ENCODE measurements at regions not wholly inside any gene's neighbourhood (a gene's known extent, or its start where the extent isn't known, plus 50 kb on each side); places are given as distances from the start of the nearest gene placed in this dataset.
"Not testable (repeated sequence)": the region's sequence is repeated elsewhere in the genome, so short reads cannot be mapped to it uniquely, and the experiment has no call there.

DNA sequence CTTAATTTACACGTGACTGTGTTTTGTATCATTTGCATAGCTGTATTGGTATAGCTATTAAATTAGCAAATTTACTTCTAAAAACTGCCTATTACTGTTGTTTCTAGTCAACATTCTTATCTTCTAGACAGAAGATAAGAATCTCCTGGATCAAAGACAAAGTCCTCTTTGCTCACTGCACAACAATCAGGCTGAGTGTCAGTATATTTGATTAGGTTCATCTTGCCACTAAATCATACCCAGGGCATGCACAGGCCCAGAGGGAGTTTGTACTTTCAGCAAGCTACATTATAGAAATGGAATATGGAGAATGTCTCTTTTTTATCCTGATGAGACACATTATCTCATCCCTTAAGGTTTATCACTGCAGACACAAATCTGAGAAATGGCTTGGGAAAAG lies 579.1 kb downstream of the SLCO4C1 start:
- WGBS, result no CpG with 5 or more reads among the region's 1 CpG
- H3K4me1 ChIP-seq (ENCODE audit: control insufficient read depth, insufficient read depth, low read depth, low read length), result no peaks in the 10 kb centered on the region
- H3K18ac ChIP-seq (ENCODE audit: low read depth in 1 of 2, low read length in 2 of 2), result no peak overlapping the region
- DNase-seq, result no peak
- H3K27me3 ChIP-seq (ENCODE audit: control insufficient read depth in 1 of 2, insufficient read depth in 1 of 2, low read length in 2 of 2), result no peaks in the 10 kb centered on the region
- no peak overlapping the region for H2AFZ ChIP-seq (ENCODE audit: low read depth, low read length)
- H3K4me2 ChIP-seq (ENCODE audit: low read length, poor library complexity, severe bottlenecking), result no peak overlapping the region
- H3K14ac ChIP-seq (ENCODE audit: low read length in 2 of 2), result no peak overlapping the region
- H4K91ac ChIP-seq (ENCODE audit: low read length), result no peak overlapping the region
- no peak overlapping the region for H4K8ac ChIP-seq (ENCODE audit: low read length)
- H2BK5ac ChIP-seq (ENCODE audit: low read depth, low read length, poor library complexity, severe bottlenecking), result no peak overlapping the region
- no peak overlapping the region for H3K9ac ChIP-seq (ENCODE audit: low read length)
- H3K36me3 ChIP-seq (ENCODE audit: control insufficient read depth in 1 of 2, insufficient read depth in 2 of 2, low read depth in 1 of 2, low read length in 2 of 2), result no peaks in the 10 kb centered on the region
- H2BK120ac ChIP-seq (ENCODE audit: low read depth, low read length), result no peak overlapping the region
- H3K9me3 ChIP-seq (ENCODE audit: control insufficient read depth, low read length), result no peaks in the 10 kb centered on the region
- H3K27ac ChIP-seq (ENCODE audit: low read length, poor library complexity, severe bottlenecking), result no peak overlapping the region
- H3K23ac ChIP-seq (ENCODE audit: low read length in 2 of 2), result no peak overlapping the region
- no peak overlapping the region for H3K4me3 ChIP-seq (ENCODE audit: insufficient read depth in 1 of 2, low read depth in 1 of 2, low read length in 2 of 2)
- no peaks in the 10 kb centered on the region for H3K79me1 ChIP-seq (replicated peaks; ENCODE audit: low read length, poor library complexity, severe bottlenecking)
- no peak overlapping the region for H2BK15ac ChIP-seq (ENCODE audit: low read depth, poor library complexity, severe bottlenecking)
- H3K4ac ChIP-seq (ENCODE audit: low read depth in 1 of 2, low read length in 2 of 2), result no peak overlapping the region
- H2AK5ac ChIP-seq (ENCODE audit: low read length, severe bottlenecking), result no peak overlapping the region
- H2BK12ac ChIP-seq (ENCODE audit: low read length in 2 of 2), result no peak overlapping the region

DNA sequence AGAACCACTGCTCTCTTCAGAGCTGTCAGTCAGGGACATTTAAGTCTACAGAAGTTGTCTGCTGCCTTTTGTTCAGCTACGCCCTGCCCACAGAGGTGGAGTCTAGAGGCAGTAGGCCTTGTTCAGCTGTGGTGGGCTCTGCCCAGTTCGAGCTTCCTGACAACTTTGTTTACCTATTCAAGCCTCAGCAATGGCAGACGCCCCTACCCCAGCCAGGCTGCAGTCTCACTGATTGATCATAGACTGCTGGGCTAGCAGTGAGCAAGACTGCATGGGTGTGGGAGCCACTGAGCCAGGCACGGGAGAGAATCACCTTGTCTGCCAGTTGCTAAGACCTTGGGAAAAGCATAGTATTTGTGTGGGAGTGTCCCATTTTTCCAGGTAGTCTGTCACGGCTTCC lies 580.3 kb downstream of the SLCO4C1 start:
- H3K4me3 ChIP-seq (ENCODE audit: insufficient read depth in 1 of 2, low read depth in 1 of 2, low read length in 2 of 2); H3K27me3 ChIP-seq (ENCODE audit: control insufficient read depth in 1 of 2, insufficient read depth in 1 of 2, low read length in 2 of 2); H2BK12ac ChIP-seq (ENCODE audit: low read length in 2 of 2); H3K36me3 ChIP-seq (ENCODE audit: control insufficient read depth in 1 of 2, insufficient read depth in 2 of 2, low read depth in 1 of 2, low read length in 2 of 2); H3K9me3 ChIP-seq (ENCODE audit: control insufficient read depth, low read length); H2BK120ac ChIP-seq (ENCODE audit: low read depth, low read length); H3K9ac ChIP-seq (ENCODE audit: low read length); H3K18ac ChIP-seq (ENCODE audit: low read depth in 1 of 2, low read length in 2 of 2); H3K79me1 ChIP-seq (replicated peaks; ENCODE audit: low read length, poor library complexity, severe bottlenecking); H4K91ac ChIP-seq (ENCODE audit: low read length); H3K14ac ChIP-seq (ENCODE audit: low read length in 2 of 2); H2BK15ac ChIP-seq (ENCODE audit: low read depth, poor library complexity, severe bottlenecking); H2AFZ ChIP-seq (ENCODE audit: low read depth, low read length); H2BK5ac ChIP-seq (ENCODE audit: low read depth, low read length, poor library complexity, severe bottlenecking); H3K23ac ChIP-seq (ENCODE audit: low read length in 2 of 2); H3K4me1 ChIP-seq (ENCODE audit: control insufficient read depth, insufficient read depth, low read depth, low read length); H3K4me2 ChIP-seq (ENCODE audit: low read length, poor library complexity, severe bottlenecking); DNase-seq; H2AK5ac ChIP-seq (ENCODE audit: low read length, severe bottlenecking); H3K27ac ChIP-seq (ENCODE audit: low read length, poor library complexity, severe bottlenecking); H3K4ac ChIP-seq (ENCODE audit: low read depth in 1 of 2, low read length in 2 of 2); H4K8ac ChIP-seq (ENCODE audit: low read length): not testable (repeated sequence)
- 79% methylated on average over 5 of the region's 5 CpGs for WGBS

DNA sequence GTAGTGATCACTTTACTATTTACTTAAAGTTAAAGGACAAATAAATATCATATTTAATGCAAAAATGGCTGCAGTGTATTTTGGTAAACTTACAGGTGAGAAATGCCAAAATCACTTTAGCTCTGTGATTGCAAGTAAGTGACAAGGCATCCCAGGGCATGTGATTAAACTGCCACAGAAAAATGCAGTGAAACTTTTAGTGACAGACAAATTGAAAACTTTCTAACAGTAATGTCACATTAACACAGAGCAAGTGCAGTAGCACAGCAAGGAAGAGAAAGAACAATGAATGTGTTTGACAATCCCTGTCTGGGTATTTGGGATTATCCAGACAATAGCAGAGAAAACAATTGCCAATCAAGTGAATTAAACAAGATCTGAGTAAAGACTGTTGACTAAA lies 606.8 kb downstream of the SLCO4C1 start:
- Histone ChIP-seq H3K9me3 (ENCODE audit: control insufficient read depth, low read length) (no peaks in the 10 kb centered on the region), H3K23ac (ENCODE audit: low read length in 2 of 2) (no peak overlapping the region), H3K9ac (ENCODE audit: low read length) (no peak overlapping the region), H3K4me3 (ENCODE audit: insufficient read depth in 1 of 2, low read depth in 1 of 2, low read length in 2 of 2) (no peak overlapping the region), H3K14ac (ENCODE audit: low read length in 2 of 2) (no peak overlapping the region), H2AFZ (ENCODE audit: low read depth, low read length) (no peak overlapping the region), H3K27ac (ENCODE audit: low read length, poor library complexity, severe bottlenecking) (no peak overlapping the region), H3K4ac (ENCODE audit: low read depth in 1 of 2, low read length in 2 of 2) (no peak overlapping the region), H3K4me2 (ENCODE audit: low read length, poor library complexity, severe bottlenecking) (no peak overlapping the region), H2BK120ac (ENCODE audit: low read depth, low read length) (no peak overlapping the region), H2BK15ac (ENCODE audit: low read depth, poor library complexity, severe bottlenecking) (no peak overlapping the region), H3K36me3 (ENCODE audit: control insufficient read depth in 1 of 2, insufficient read depth in 2 of 2, low read depth in 1 of 2, low read length in 2 of 2) (no peaks in the 10 kb centered on the region), H2BK12ac (ENCODE audit: low read length in 2 of 2) (no peak overlapping the region), H4K91ac (ENCODE audit: low read length) (no peak overlapping the region), H4K8ac (ENCODE audit: low read length) (no peak overlapping the region), H3K79me1 (replicated peaks; ENCODE audit: low read length, poor library complexity, severe bottlenecking) (no peaks in the 10 kb centered on the region), H3K4me1 (ENCODE audit: control insufficient read depth, insufficient read depth, low read depth, low read length) (no peaks in the 10 kb centered on the region), H3K18ac (ENCODE audit: low read depth in 1 of 2, low read length in 2 of 2) (no peak overlapping the region), H2BK5ac (ENCODE audit: low read depth, low read length, poor library complexity, severe bottlenecking) (no peak overlapping the region), H2AK5ac (ENCODE audit: low read length, severe bottlenecking) (no peak overlapping the region), H3K27me3 (ENCODE audit: control insufficient read depth in 1 of 2, insufficient read depth in 1 of 2, low read length in 2 of 2) (no peaks in the 10 kb centered on the region)
- DNase-seq, result no peak

- H2AFZ ChIP-seq (ENCODE audit: low read depth, low read length), result no peak overlapping the region
- H2BK5ac ChIP-seq (ENCODE audit: low read depth, low read length, poor library complexity, severe bottlenecking), result no peak overlapping the region
- no peak overlapping the region for H3K4me3 ChIP-seq (ENCODE audit: insufficient read depth in 1 of 2, low read depth in 1 of 2, low read length in 2 of 2)
- H3K4me1 ChIP-seq (ENCODE audit: control insufficient read depth, insufficient read depth, low read depth, low read length), result no peaks in the 10 kb centered on the region
- H3K79me1 ChIP-seq (replicated peaks; ENCODE audit: low read length, poor library complexity, severe bottlenecking), result no peaks in the 10 kb centered on the region
- H3K36me3 ChIP-seq (ENCODE audit: control insufficient read depth in 1 of 2, insufficient read depth in 2 of 2, low read depth in 1 of 2, low read length in 2 of 2), result no peaks in the 10 kb centered on the region
- no peak overlapping the region for H3K18ac ChIP-seq (ENCODE audit: low read depth in 1 of 2, low read length in 2 of 2)
- H3K4ac ChIP-seq (ENCODE audit: low read depth in 1 of 2, low read length in 2 of 2), result no peak overlapping the region
- H2BK120ac ChIP-seq (ENCODE audit: low read depth, low read length), result no peak overlapping the region
- no peak overlapping the region for H4K8ac ChIP-seq (ENCODE audit: low read length)
- H3K27me3 ChIP-seq (ENCODE audit: control insufficient read depth in 1 of 2, insufficient read depth in 1 of 2, low read length in 2 of 2), result no peaks in the 10 kb centered on the region
- no peaks in the 10 kb centered on the region for H3K9me3 ChIP-seq (ENCODE audit: control insufficient read depth, low read length)
- H4K91ac ChIP-seq (ENCODE audit: low read length), result no peak overlapping the region
- H3K27ac ChIP-seq (ENCODE audit: low read length, poor library complexity, severe bottlenecking), result no peak overlapping the region
- H3K4me2 ChIP-seq (ENCODE audit: low read length, poor library complexity, severe bottlenecking), result no peak overlapping the region
- no peak overlapping the region for H2BK15ac ChIP-seq (ENCODE audit: low read depth, poor library complexity, severe bottlenecking)
- H3K23ac ChIP-seq (ENCODE audit: low read length in 2 of 2), result no peak overlapping the region
- no peak overlapping the region for H3K9ac ChIP-seq (ENCODE audit: low read length)
- H2BK12ac ChIP-seq (ENCODE audit: low read length in 2 of 2), result no peak overlapping the region
- H3K14ac ChIP-seq (ENCODE audit: low read length in 2 of 2), result no peak overlapping the region
- H2AK5ac ChIP-seq (ENCODE audit: low read length, severe bottlenecking), result no peak overlapping the region
- DNase-seq, result no peak
These were observed 607.9 kb downstream of the SLCO4C1 start for GRCh38 chr5:101688156-101688555.

Data from mesenchymal stem cell (in vitro differentiated cells and primary cell).